B cell (primary cell): ENCODE measurements at regions not wholly inside any gene's neighbourhood (a gene's known extent, or its start where the extent isn't known, plus 50 kb on each side); places are given as distances from the start of the nearest gene placed in this dataset.

ENCODE experiments used
- ATAC-seq: fragments of 200-7000 bp; cut with Tn5 transposase; one replicate; pipeline ENCODE4 v1.10.0; 2021; ENCODE audit warnings: low read depth, mild to moderate bottlenecking, moderate number of reproducible peaks, moderate library complexity
- CTCF ChIA-PET: fragments of 350-600 bp; sonication (Branson Sonifier 250); formaldehyde crosslinking; loops from one replicate; lab custom pipeline; 2021; ENCODE audit warnings: antibody characterized with exemption, inconsistent platforms; lab: Charles Lee
- POLR2A ChIA-PET: fragments of 350-600 bp; sonication (Branson Sonifier 250); formaldehyde crosslinking; loops from one replicate; lab custom pipeline; 2021; ENCODE audit warnings: antibody characterized with exemption; lab: Charles Lee
- DNase-seq: peaks from one replicate; pipeline ENCODE4 v3.0.0; 2013
- H2AFZ ChIP-seq: 2 replicates; pipeline ENCODE4 v1.6.1; 2012; ENCODE audit warnings: mild to moderate bottlenecking, low read depth, low read length; ENCODE audit not compliant: insufficient read depth, poor library complexity, severe bottlenecking
- H3K27ac ChIP-seq, 2 donors: 1 replicate in 1 of 2; 2 replicates in 1 of 2; pipeline ENCODE4 v1.5.1; 2012 to 2013; ENCODE audit warnings: low read length in 2 of 2, mild to moderate bottlenecking in 2 of 2, moderate library complexity in 1 of 2
- H3K27me3 ChIP-seq, 4 experiments: fragments of 200-600 bp in 1 of 4; sonication (generic) in 1 of 4; replicated peaks in 1 of 4; 1 replicate in 2 of 4; 2 replicates in 2 of 4; pipeline versions ENCODE4 v1.6.1 to v1.7.0; 2013 to 2016; ENCODE audit warnings: low read length in 3 of 4, mild to moderate bottlenecking in 2 of 4, mixed read lengths in 1 of 4, moderate library complexity in 1 of 4; ENCODE audit not compliant: insufficient read depth in 4 of 4, control insufficient read depth in 3 of 4; ENCODE audit errors: control extremely low read depth in 1 of 4
- H3K36me3 ChIP-seq, 2 experiments: replicated peaks in 1 of 2; 1 replicate in 1 of 2; 2 replicates in 1 of 2; pipeline versions ENCODE4 v1.6.1 to v1.7.1; 2013; ENCODE audit warnings: low read length in 1 of 2; ENCODE audit not compliant: insufficient read depth in 2 of 2, control insufficient read depth in 1 of 2; ENCODE audit errors: control extremely low read depth in 1 of 2, extremely low read depth in 1 of 2
- H3K4me1 ChIP-seq, 2 donors: fragments of 200-600 bp in 1 of 2; sonication (generic) in 1 of 2; 1 replicate in 1 of 2; 2 replicates in 1 of 2; pipeline versions ENCODE4 v1.5.1 to v1.6.1; 2013 to 2017; ENCODE audit warnings: low read length in 2 of 2; ENCODE audit not compliant: control insufficient read depth in 2 of 2, insufficient read depth in 2 of 2
- H3K4me2 ChIP-seq: replicated peaks from 2 replicates; pipeline ENCODE3; 2012; ENCODE audit warnings: mild to moderate bottlenecking, low read depth, low read length; ENCODE audit not compliant: poor library complexity, severe bottlenecking
- H3K4me3 ChIP-seq, 5 experiments: fragments of 200-600 bp in 1 of 5; sonication (generic) in 1 of 5; 1 replicate in 3 of 5; 2 replicates in 2 of 5; pipeline versions ENCODE4 v1.5.1 to v1.7.0; 2011 to 2016; ENCODE audit warnings: low read length in 4 of 5, mild to moderate bottlenecking in 4 of 5, low read depth in 2 of 5, control low read depth in 1 of 5, moderate library complexity in 1 of 5; ENCODE audit not compliant: insufficient read depth in 1 of 5; ENCODE audit errors: control extremely low read depth in 1 of 5, extremely low read depth in 1 of 5
- H3K79me2 ChIP-seq: fragments of 200-600 bp; sonication (generic); one replicate; pipeline ENCODE4 v1.6.0; 2016; ENCODE audit warnings: low read length; ENCODE audit not compliant: control insufficient read depth, insufficient read depth
- H3K9ac ChIP-seq: fragments of 200-600 bp; sonication (generic); 2 replicates; pipeline ENCODE4 v1.6.1; 2017; ENCODE audit warnings: mild to moderate bottlenecking, low read length, moderate library complexity
- H3K9me3 ChIP-seq, 3 donors: one replicate each; pipeline versions ENCODE4 v1.6.1 to v1.7.1; 2013; ENCODE audit warnings: low read length in 2 of 3; ENCODE audit not compliant: control insufficient read depth in 2 of 3, insufficient read depth in 1 of 3; ENCODE audit errors: control extremely low read depth in 1 of 3
- H4K20me1 ChIP-seq: 2 replicates; pipeline ENCODE4 v1.6.0; 2012; ENCODE audit warnings: mild to moderate bottlenecking, low read length; ENCODE audit not compliant: insufficient read depth, control insufficient read depth, poor library complexity, severe bottlenecking
- H3K27ac Mint-ChIP-seq: one replicate; pipeline ENCODE4 v1.8.0; 2021; ENCODE audit warnings: mixed read lengths
- H3K27me3 Mint-ChIP-seq: one replicate; pipeline ENCODE4 v1.8.0; 2021; ENCODE audit warnings: mixed read lengths
- H3K4me1 Mint-ChIP-seq: one replicate; pipeline ENCODE4 v1.8.0; 2021; ENCODE audit warnings: mixed read lengths
- H3K4me3 Mint-ChIP-seq: one replicate; pipeline ENCODE4 v1.8.0; 2021; ENCODE audit warnings: mixed read lengths
- H3K9me3 Mint-ChIP-seq: one replicate; pipeline ENCODE4 v1.8.0; 2022; ENCODE audit warnings: mixed read lengths; ENCODE audit not compliant: insufficient read depth
- CTCF ChIP-seq: fragments of 200-600 bp; IDR thresholded peaks from one replicate; pipeline ENCODE4 v1.8.0; 2022; ENCODE audit warnings: antibody characterized with exemption, mild to moderate bottlenecking
- EZH2 ChIP-seq: IDR thresholded peaks from 2 replicates; pipeline ENCODE4 v1.6.1; 2012; ENCODE audit warnings: borderline replicate concordance, low read depth, mild to moderate bottlenecking, moderate library complexity, low read length; ENCODE audit not compliant: insufficient read depth, poor library complexity, severe bottlenecking
- WGBS: methylation state at CpG from one replicate; pipeline ENCODE4 v1.1.5; 2013; ENCODE audit warnings: missing lambda C conversion rate; ENCODE audit not compliant: insufficient coverage; 5-methylcytosine and 5-hydroxymethylcytosine counted together
- intact Hi-C: fragments of 100-400 bp; cut with micrococcal nuclease; formaldehyde crosslinking; loops from one replicate; pipeline ENCODE4 v1.10.0; 2022

DNA sequence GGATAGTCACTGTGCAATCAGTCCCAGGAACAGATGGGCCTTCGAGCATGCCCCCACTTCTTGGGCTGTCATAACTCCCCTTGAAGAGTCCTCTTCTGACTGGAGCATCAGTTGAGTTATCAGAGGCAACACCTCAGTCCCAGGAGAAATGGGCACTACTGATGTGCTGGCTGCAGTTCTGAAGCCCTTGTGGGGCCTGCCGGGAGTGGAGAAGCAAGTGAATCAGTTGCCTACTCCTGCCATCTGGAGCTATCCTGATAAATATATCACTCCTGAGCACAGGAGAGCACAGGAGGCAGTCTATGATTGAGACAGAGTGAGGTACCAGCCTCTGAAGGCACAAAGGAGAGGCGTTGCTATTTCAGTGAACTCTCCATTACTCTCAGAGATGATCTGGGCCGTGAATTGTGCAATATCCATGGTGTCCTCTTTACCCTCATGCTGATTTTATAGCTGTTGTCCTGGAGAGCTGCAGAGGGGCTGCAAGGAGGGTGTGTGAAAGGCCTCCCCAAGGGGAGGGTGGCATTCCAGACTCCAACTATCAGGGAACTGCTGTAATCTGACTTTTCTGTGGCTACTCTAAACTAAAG lies 344.2 kb upstream of the ROPN1 start:
- TF ChIP-seq EZH2 = no peak
- H3K79me2 ChIP-seq = no peaks in the 10 kb centered on the region
- H3K27me3 Mint-ChIP-seq = peaks cover 25% of the 10 kb centered on the region
- no peak overlapping the region for H3K4me2 ChIP-seq
- H3K27me3 ChIP-seq = peaks cover 0 to under 1% (median 0%) of the 10 kb centered on the region in 4 experiments
- H4K20me1 ChIP-seq = no peaks in the 10 kb centered on the region
- no peaks in the 10 kb centered on the region for H3K9me3 ChIP-seq
- ChIA-PET POLR2A (no interaction called here), CTCF (no interaction called here)
- H3K4me3 Mint-ChIP-seq = no peak overlapping the region
- H3K27ac Mint-ChIP-seq = no peak overlapping the region
- H3K27ac ChIP-seq = no peak overlapping the region
- no peak for DNase-seq
- H3K9me3 Mint-ChIP-seq = no peaks in the 10 kb centered on the region
- no peak for ATAC-seq
- WGBS = 85% methylated on average over 2 of the region's 4 CpGs
- H3K9ac ChIP-seq = no peak overlapping the region
- no peaks in the 10 kb centered on the region for H3K4me1 ChIP-seq
- no peak overlapping the region for H3K4me3 ChIP-seq
- intact Hi-C loops = no loop called here
- no peaks in the 10 kb centered on the region for H3K36me3 ChIP-seq
- no peak overlapping the region for H2AFZ ChIP-seq
- no peaks in the 10 kb centered on the region for H3K4me1 Mint-ChIP-seq

DNA sequence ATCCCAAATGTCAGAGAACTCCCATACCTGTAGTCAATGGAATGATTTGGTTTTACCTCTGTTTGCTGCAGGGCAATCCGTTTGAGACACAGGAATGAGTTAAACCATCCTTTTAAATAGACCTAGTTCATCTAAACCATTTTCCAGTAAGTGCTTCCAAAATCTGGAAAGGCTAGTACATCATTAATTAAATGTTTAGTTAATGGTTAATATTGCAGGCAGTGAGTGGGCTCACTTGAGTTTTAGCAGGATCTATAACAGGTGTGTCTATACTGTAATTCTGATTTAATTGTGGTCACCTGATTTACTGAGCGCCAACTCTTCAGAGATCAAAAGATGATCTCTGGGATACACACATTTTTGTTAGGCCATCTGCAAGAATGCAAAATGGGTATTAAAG lies 353.9 kb upstream of the ROPN1 start:
- POLR2A ChIA-PET = no interaction called here
- TF ChIP-seq CTCF = no peak
- no peak for TF ChIP-seq EZH2
- Histone ChIP-seq H3K4me2 (no peak overlapping the region), H3K9me3 (no peaks in the 10 kb centered on the region), H3K27ac (no peak overlapping the region), H2AFZ (no peak overlapping the region), H4K20me1 (no peaks in the 10 kb centered on the region), H3K79me2 (no peaks in the 10 kb centered on the region), H3K4me3 (no peak overlapping the region), H3K4me1 (no peaks in the 10 kb centered on the region), H3K9ac (no peak overlapping the region), H3K36me3 (no peaks in the 10 kb centered on the region), H3K27me3 (peaks cover 0 to 4% (median 0%) of the 10 kb centered on the region in 4 experiments)
- intact Hi-C loops = no loop called here
- H3K27ac Mint-ChIP-seq = no peak overlapping the region
- H3K4me3 Mint-ChIP-seq = no peak overlapping the region
- H3K9me3 Mint-ChIP-seq = no peaks in the 10 kb centered on the region
- peaks cover 20% of the 10 kb centered on the region for H3K27me3 Mint-ChIP-seq
- CTCF ChIA-PET = no interaction called here
- H3K4me1 Mint-ChIP-seq = no peaks in the 10 kb centered on the region
- 100% methylated on average over 1 of the region's 2 CpGs for WGBS
- DNase-seq = no peak
- ATAC-seq = no peak
